ENCODE measurements at regions not wholly inside any gene's neighbourhood (a gene's known extent, or its start where the extent isn't known, plus 50 kb on each side); places are given as distances from the start of the nearest gene placed in this dataset.
"Not testable (repeated sequence)": the region's sequence is repeated elsewhere in the genome, so short reads cannot be mapped to it uniquely, and the experiment has no call there.

DNA sequence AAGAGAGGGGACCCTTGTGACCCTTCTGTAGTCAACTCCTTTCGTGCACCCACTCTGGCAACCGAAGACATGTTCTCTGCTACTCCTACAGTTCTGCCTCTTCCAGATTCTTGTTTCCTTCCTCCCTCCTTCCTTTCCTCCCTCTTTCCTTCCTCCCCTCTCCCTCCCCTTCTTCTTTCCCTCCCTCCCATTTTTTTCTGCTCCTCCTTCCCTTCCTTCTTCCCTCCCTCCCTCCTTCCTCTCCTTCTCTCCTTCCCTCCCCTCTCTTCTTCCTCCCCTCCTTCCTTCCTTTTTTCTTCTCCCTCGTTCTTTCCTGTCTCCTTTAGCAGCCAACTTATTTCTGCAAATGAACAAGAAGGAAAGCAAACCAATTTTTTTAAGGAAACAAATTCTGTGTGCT lies 111.5 kb downstream of the NPTX2 start:
- no peak for DNase-seq

DNA sequence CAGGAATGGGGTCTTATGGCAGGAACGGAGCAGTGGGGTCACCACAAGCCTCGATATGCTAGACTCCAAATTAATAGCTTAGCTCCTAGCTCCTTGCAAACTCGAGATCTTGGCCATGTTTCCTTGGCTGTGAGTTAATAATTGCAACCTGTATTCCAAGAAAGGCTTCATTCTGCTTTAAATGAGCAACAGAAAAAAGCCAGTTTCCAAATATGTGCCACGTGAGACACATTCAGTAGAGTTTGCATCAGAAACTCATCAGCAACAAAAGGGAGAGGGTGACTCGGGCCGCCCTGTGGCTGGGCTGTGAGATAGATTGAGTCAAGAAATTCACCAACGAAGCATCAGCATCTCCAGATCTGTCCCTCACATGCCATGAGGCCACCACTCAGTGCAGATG lies 112.0 kb downstream of the NPTX2 start:
- no peak for DNase-seq

GRCh38 chr7:98730326-98730725 lies 113.2 kb downstream of the NPTX2 start:
- DNase-seq = no peak

- DNase-seq = no peak
Observed at GRCh38 chr7:98731651-98732050, 114.6 kb downstream of the NPTX2 start.

- DNase-seq = peak; percentile 35
Observed at GRCh38 chr7:98733036-98733435, 116.0 kb downstream of the NPTX2 start.

DNA sequence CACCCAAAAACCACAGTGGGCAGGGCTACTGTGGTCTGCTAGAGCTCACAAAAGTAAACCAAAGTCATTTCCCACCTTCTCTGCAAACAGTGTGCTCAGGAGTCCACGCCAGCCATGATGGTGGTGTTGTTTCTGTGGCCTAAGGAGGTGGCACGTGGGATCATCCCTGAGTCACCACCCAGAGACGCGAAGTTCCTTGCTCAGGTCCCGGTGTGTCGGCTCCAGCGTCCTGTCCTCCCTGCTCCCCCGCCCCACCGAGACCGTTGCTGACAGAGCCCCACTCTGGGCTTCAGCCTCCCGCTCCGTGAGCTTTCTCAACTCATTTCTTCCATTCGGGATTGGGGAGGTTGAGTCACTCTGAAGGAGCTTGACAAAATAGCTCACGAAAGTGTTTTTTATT lies 118.7 kb downstream of the NPTX2 start:
- DNase-seq = no peak

GRCh38 chr7:98736461-98736860 lies 119.4 kb downstream of the NPTX2 start:
- DNase-seq = not testable (repeated sequence)

- no peak for DNase-seq
Observed at GRCh38 chr7:98737176-98737575, 120.1 kb downstream of the NPTX2 start.

- no peak for DNase-seq
Observed at GRCh38 chr7:98740643-98741042, 123.6 kb downstream of the NPTX2 start.

- DNase-seq = peak; percentile 45
Observed at GRCh38 chr7:98745722-98746318, 124.0 kb downstream of the TMEM130 start.

- no peak for DNase-seq
Observed at GRCh38 chr7:98748090-98748489, 121.7 kb downstream of the TMEM130 start.

DNA sequence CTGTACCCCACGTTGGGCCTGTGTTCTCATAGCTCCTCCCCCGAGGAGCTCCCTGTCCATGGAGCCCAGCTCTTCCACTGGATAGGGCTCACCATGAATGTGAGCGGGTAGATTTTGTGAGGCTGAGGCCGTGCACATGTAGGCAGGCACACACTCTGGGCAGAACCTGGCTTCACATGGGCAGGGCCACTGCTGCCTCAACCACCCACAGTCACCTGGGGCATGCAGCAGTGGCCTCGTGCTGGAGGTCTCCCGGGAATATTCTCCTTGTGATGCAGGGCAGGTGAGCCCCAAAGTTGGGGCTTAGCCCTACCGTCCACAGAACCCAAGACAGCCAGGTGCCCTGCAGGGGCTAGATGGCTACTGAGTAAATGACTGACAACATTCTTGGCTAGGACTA lies 116.6 kb downstream of the TMEM130 start:
- no peak for DNase-seq

DNA sequence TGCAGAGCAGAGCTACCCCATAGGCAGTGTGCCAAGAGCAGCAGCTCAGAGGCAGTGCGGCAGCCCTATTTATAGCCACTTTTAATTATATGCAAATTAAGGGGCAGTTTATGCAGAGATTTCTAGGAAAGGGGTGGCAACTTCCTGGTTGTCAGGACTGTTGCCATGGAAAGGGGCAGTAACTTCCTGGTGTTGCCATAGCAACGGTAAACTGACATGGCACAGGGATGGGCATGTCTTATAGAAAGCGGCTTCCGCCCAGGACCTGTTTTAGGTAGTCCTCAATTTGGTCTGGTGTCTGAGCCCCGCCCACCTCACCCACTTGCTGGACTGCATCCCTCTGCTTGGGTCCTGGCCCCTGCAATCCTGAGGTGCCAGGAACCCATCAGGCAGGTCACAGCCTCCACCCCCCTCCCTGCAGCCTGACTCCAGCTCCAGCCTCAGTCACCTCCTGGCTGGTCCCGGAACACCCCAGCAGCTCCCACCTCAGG lies 115.8 kb downstream of the TMEM130 start:
- no peak for DNase-seq

DNA sequence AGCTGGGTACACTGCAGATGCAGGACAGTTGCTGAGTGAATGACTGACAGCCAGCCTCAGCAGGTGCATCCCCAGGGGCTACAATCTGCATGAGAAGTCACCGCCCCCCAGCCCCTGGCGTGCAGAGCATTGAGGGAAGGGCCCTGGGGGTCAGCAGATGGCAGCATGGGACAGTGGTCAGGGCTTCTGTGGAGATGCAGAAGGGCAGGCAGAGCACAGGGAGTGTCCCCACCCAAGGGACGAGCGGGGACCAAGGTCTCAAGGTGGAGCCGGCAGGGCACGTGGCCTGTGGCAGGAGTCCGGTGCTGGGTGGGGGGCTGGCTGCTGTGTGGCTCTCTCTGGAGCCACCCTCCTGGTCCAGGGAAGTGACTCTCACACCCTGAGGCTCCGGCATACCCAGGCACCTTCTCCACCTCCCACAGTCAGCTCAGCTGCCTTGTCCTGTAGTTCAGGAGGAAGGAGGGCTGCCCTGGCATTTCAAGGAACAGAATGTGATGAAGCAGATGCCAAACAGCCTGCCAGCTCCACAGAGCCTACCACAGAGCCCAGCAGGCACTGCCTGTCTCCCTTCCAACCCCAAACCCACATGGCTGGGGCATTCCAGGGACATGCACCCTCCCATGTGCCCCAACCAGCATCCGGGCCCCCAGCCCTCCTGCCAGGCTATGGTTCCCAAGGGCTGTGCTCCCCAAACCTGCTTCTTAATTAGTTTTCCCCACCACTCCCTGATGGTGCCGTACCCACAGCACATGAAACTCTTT lies 114.5 kb downstream of the TMEM130 start:
- DNase-seq = no peak

DNA sequence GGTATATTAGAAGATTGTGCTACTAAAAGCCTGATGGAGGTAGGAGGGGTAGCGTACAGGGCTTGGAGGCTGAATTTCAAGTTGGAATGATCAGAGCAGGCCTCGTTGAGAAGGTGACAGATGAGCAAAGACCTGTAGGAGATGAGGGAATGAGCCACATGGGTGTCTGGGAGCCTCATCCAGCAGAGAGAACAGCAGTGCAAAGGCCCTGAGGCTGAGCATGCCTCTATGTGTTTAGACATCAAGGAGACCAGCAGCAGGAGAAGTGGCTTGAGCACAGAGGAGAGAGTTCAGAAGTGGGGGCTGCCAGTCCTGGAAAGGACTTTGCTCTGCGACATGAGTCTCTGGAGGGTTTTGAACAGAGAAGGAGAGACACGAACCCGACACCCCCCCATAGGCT lies 111.7 kb downstream of the TMEM130 start:
- no peak for DNase-seq

DNA sequence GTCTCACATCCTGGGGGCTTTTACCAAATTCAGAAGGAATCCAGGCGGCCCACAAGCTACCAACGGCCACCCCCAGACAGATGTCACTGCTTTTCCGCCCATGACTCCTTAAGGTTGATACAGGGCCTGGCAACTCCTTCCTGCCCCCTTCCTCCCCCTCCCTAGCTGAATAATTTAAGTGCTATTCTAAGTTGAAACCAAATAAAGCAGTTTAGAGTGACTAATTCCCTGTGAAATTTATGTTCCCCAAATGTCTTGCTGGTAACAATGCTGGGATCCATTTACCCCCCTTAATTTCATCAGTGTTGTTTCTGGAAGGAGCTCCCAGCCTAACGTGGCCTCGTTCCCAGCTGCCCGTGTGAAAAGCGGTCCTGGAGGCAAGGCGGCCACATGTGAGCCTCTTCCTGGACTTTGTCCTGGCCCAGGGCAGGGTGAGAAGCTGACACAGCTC lies 109.6 kb downstream of the TMEM130 start:
- no peak for DNase-seq

GRCh38 chr7:98761225-98761624 lies 108.6 kb downstream of the TMEM130 start:
- DNase-seq = no peak

DNA sequence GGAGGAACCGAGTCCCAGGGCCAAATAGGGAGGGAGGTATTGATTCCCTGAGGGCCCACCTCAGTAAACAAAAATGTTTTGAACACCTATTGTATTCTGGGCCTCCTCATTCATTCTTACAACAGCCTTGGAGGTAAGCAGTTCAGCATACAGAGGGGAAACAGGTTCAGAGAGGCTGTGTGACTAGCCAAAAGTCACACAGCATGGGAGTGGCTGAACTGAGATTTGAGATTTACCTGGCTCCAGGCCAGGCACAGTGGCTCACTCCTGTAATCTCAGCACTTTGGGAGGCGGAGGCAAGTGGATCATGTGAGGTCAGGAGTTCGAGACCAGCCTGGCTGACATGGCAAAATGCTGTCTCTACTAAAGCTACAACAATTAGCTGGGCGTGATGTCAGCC lies 107.2 kb downstream of the TMEM130 start:
- no peak for DNase-seq

GRCh38 chr7:98763441-98763840 lies 106.4 kb downstream of the TMEM130 start:
- no peak for DNase-seq

DNA sequence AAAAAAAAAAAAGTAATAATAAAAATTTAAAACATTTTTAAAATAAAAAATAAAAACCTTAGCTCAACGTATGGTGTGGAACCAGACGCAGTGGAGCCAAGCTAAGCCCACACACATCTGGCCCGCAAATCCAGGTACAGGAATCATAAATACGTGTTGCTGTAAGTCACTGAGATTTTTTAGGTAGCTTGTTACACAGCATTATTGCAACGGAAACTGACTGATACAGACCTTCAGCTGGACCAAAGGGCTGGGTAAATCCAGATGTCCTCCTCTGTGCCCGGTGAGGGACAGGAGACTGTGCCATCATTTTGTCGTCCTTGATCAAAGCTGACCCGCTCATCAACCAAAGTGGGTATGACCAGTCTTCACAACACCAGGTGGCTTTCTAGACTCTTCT lies 104.9 kb downstream of the TMEM130 start:
- DNase-seq = no peak

- DNase-seq = not testable (repeated sequence)
Observed at GRCh38 chr7:98770085-98770484, 99.7 kb downstream of the TMEM130 start.

DNA sequence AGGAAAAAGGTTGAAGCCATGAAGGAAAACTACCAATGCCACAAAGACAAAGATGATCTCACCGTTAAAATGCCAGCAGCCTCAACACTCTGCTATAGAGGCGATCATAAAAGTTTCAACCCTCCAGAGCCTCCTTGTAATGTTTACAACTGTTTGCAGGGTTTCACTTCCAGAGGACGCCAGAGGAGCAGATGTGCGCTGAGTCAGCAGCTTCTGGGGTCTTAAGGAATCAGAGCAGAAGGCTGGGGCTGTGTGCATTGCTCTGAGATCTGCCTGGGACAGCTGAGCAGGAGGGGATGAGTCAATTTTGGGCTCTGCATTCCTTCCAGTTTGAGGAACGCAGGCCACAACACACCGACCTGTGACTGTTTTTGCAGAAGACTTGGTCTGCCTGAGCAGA lies 98.3 kb downstream of the TMEM130 start:
- DNase-seq = no peak

GRCh38 chr7:98771941-98772603 lies 97.7 kb downstream of the TMEM130 start:
- DNase-seq = no peak

DNA sequence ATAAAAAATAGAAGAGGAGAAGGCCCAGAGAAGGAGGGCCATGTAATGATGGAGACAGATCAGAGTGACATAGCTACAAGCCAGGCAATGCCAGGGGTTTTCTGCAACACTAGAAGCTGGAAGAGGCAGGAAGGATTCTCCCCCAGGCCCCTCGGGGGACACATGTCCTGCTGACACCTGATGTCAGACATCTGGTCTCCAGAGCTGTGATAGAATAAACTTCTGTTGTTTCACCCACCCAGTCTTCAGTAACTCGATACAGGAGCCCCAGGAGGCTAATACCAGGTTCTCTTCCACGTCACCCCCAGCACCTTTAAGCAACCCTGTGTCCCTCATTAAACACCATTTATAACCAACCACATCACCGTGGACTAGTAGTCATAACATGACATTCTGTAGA lies 94.9 kb downstream of the TMEM130 start:
- DNase-seq = no peak

Data from NCI-H226 (cell line).